AG04450 (cell line): ENCODE measurements at regions not wholly inside any gene's neighbourhood (a gene's known extent, or its start where the extent isn't known, plus 50 kb on each side); places are given as distances from the start of the nearest gene placed in this dataset.

ENCODE experiments used
- CTCF ChIA-PET: fragments of 300-600, 350-600 bp; formaldehyde crosslinking; extraction: SDS; loops from one replicate; lab custom pipeline; 2022; ENCODE audit warnings: antibody characterized with exemption, inconsistent platforms; lab: Charles Lee
- POLR2A ChIA-PET: fragments of 350-600 bp; formaldehyde crosslinking; extraction: SDS; loops from one replicate; lab custom pipeline; 2021; ENCODE audit warnings: antibody characterized with exemption, inconsistent platforms; lab: Yijun Ruan, JAX
- DNase-seq: peaks from one replicate; pipeline ENCODE4 v3.0.0-alpha.2; 2011; ENCODE audit warnings: low read depth, low spot score
- H3K27ac ChIP-seq: one replicate; pipeline ENCODE4 v1.5.1; 2012; ENCODE audit warnings: low read depth, low read length, control low read depth
- H3K27me3 ChIP-seq: one replicate; pipeline ENCODE4 v1.6.0; 2012; ENCODE audit warnings: low read length; ENCODE audit not compliant: control insufficient read depth, insufficient read depth
- H3K4me3 ChIP-seq: 2 replicates; pipeline ENCODE4 v1.5.1; 2011; ENCODE audit warnings: mild to moderate bottlenecking, low read depth, low read length, control low read depth
- H3K9me3 ChIP-seq: 2 replicates; pipeline ENCODE4 v1.5.1; 2012; ENCODE audit warnings: low read length; ENCODE audit not compliant: control insufficient read depth, insufficient read depth
- TF ChIP-seq, protein P1 (sequence below): IDR thresholded peaks from 2 replicates; pipeline ENCODE4 v1.5.1; 2011; ENCODE audit warnings: low read depth, low read length, control low read depth, inconsistent platforms

GRCh38 chr10:105534086-105534485 lies 893.0 kb downstream of the SORCS3 start:
- Histone ChIP-seq H3K27ac (no peak overlapping the region), H3K9me3 (peaks cover 3% of the 10 kb centered on the region), H3K27me3 (no peaks in the 10 kb centered on the region), H3K4me3 (no peak overlapping the region)
- ChIA-PET POLR2A (no interaction called here), CTCF (no interaction called here)
- DNase-seq = no peak
- TF ChIP-seq, protein P1, sequence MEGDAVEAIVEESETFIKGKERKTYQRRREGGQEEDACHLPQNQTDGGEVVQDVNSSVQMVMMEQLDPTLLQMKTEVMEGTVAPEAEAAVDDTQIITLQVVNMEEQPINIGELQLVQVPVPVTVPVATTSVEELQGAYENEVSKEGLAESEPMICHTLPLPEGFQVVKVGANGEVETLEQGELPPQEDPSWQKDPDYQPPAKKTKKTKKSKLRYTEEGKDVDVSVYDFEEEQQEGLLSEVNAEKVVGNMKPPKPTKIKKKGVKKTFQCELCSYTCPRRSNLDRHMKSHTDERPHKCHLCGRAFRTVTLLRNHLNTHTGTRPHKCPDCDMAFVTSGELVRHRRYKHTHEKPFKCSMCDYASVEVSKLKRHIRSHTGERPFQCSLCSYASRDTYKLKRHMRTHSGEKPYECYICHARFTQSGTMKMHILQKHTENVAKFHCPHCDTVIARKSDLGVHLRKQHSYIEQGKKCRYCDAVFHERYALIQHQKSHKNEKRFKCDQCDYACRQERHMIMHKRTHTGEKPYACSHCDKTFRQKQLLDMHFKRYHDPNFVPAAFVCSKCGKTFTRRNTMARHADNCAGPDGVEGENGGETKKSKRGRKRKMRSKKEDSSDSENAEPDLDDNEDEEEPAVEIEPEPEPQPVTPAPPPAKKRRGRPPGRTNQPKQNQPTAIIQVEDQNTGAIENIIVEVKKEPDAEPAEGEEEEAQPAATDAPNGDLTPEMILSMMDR = no peak

- ChIA-PET POLR2A (no interaction called here), CTCF (no interaction called here)
- DNase-seq = no peak
- Histone ChIP-seq H3K27ac (no peak overlapping the region), H3K9me3 (peaks cover 3% of the 10 kb centered on the region; the same call in 1 of the 2 replicates), H3K4me3 (no peak overlapping the region), H3K27me3 (no peaks in the 10 kb centered on the region)
- TF ChIP-seq, protein P1 = no peak
Measured at GRCh38 chr10:105516511-105516910, 875.4 kb downstream of the SORCS3 start.

GRCh38 chr10:105514106-105514505 lies 873.0 kb downstream of the SORCS3 start:
- Histone ChIP-seq H3K9me3 (peaks cover 6% of the 10 kb centered on the region; the same call in 1 of the 2 replicates), H3K4me3 (no peak overlapping the region), H3K27me3 (no peaks in the 10 kb centered on the region), H3K27ac (no peak overlapping the region)
- ChIA-PET POLR2A (no interaction called here), CTCF (no interaction called here)
- TF ChIP-seq, protein P1 = no peak
- DNase-seq = no peak

GRCh38 chr10:105509517-105509916 lies 868.4 kb downstream of the SORCS3 start:
- TF ChIP-seq, protein P1 = no peak
- Histone ChIP-seq H3K9me3 (peaks cover 6% of the 10 kb centered on the region; the same call in 1 of the 2 replicates), H3K27ac (no peak overlapping the region), H3K27me3 (no peaks in the 10 kb centered on the region), H3K4me3 (no peak overlapping the region)
- DNase-seq = no peak
- POLR2A ChIA-PET = no interaction called here
- CTCF ChIA-PET = no interaction called here

DNA sequence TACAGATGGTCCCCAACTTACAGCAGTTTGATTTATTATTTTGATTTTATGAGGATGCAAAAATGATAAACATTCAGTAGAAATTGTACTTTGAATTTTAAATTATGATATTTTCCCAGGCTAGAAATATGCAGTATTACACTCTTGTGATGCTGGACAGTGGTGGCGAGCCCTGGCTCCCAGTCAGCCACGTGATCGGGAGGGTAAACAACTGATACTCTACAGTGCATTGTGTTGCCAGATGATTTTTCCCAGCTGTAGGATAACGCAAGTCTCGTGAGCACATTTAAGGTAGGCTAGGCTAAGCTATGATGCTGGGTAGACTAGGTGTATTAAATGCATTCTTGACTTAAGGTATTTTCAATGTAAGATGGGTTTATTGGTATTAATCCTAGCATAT lies 865.2 kb downstream of the SORCS3 start:
- ChIA-PET CTCF (no interaction called here), POLR2A (no interaction called here)
- Histone ChIP-seq H3K4me3 (no peak overlapping the region), H3K27me3 (no peaks in the 10 kb centered on the region), H3K9me3 (peaks cover 3% of the 10 kb centered on the region; the same call in 1 of the 2 replicates), H3K27ac (no peak overlapping the region)
- TF ChIP-seq, protein P1 = no peak
- DNase-seq = no peak
